HG03439 (cell line): ENCODE measurements at regions not wholly inside any gene's neighbourhood (a gene's known extent, or its start where the extent isn't known, plus 50 kb on each side); places are given as distances from the start of the nearest gene placed in this dataset.
"Not testable (repeated sequence)": the region's sequence is repeated elsewhere in the genome, so short reads cannot be mapped to it uniquely, and the experiment has no call there.

ENCODE experiments used
- ATAC-seq: cut with Tn5 transposase; IDR thresholded peaks from one replicate; pipeline ENCODE4 v1.9.1; 2021; ENCODE audit warnings: mild to moderate bottlenecking, moderate library complexity; ENCODE audit not compliant: unreplicated experiment

GRCh38 chr16:66121466-66121865, 245.0 kb upstream of the CDH5 start:
- no peak for ATAC-seq

GRCh38 chr16:66120656-66121055, 245.8 kb upstream of the CDH5 start:
- no peak for ATAC-seq

- no peak for ATAC-seq
Measured at GRCh38 chr16:66116163-66117002, 250.1 kb upstream of the CDH5 start.

- no peak for ATAC-seq
Measured at GRCh38 chr16:66115373-66115772, 251.1 kb upstream of the CDH5 start.

GRCh38 chr16:66113223-66113622, 253.3 kb upstream of the CDH5 start:
- no peak for ATAC-seq

GRCh38 chr16:66109677-66110076, 256.8 kb upstream of the CDH5 start:
- no peak for ATAC-seq

GRCh38 chr16:66107661-66108060, 258.8 kb upstream of the CDH5 start:
- ATAC-seq = no peak

- no peak for ATAC-seq
Measured at GRCh38 chr16:66103211-66103610, 263.3 kb upstream of the CDH5 start.

- ATAC-seq = no peak
Measured at GRCh38 chr16:66099306-66099705, 267.2 kb upstream of the CDH5 start.

- ATAC-seq = no peak
Measured at GRCh38 chr16:66097751-66098150, 268.7 kb upstream of the CDH5 start.

GRCh38 chr16:66095676-66096075, 270.8 kb upstream of the CDH5 start:
- ATAC-seq = no peak

- ATAC-seq = no peak
Measured at GRCh38 chr16:66093191-66093590, 273.3 kb upstream of the CDH5 start.

- no peak for ATAC-seq
Measured at GRCh38 chr16:66091471-66091891, 275.0 kb upstream of the CDH5 start.

- ATAC-seq = no peak
Measured at GRCh38 chr16:66088681-66089080, 277.8 kb upstream of the CDH5 start.

- no peak for ATAC-seq
Measured at GRCh38 chr16:66087308-66087707, 279.2 kb upstream of the CDH5 start.

- ATAC-seq = no peak
Measured at GRCh38 chr16:66085651-66086050, 280.8 kb upstream of the CDH5 start.

- not testable (repeated sequence) for ATAC-seq
Measured at GRCh38 chr16:66084731-66085130, 281.8 kb upstream of the CDH5 start.

GRCh38 chr16:66084306-66084705, 282.2 kb upstream of the CDH5 start:
- ATAC-seq = no peak

GRCh38 chr16:66083171-66083570, 283.3 kb upstream of the CDH5 start:
- no peak for ATAC-seq

GRCh38 chr16:66082424-66082823, 284.1 kb upstream of the CDH5 start:
- no peak for ATAC-seq

- no peak for ATAC-seq
Measured at GRCh38 chr16:66081775-66082366, 284.6 kb upstream of the CDH5 start.

GRCh38 chr16:66079671-66080334, 286.7 kb upstream of the CDH5 start:
- no peak for ATAC-seq
